Activated naive CD8-positive, alpha-beta T cell treated with anti-CD3 and anti-CD28 coated beads, Interleukin-2, amount 50 U/mL, for 16 hours (primary cell): ENCODE measurements at regions not wholly inside any gene's neighbourhood (a gene's known extent, or its start where the extent isn't known, plus 50 kb on each side); places are given as distances from the start of the nearest gene placed in this dataset.

Experiments used
- DNase-seq: peaks from one replicate; pipeline ENCODE4 v3.0.0-alpha.2; 2020; ENCODE audit warnings: low read depth, low spot score

DNA sequence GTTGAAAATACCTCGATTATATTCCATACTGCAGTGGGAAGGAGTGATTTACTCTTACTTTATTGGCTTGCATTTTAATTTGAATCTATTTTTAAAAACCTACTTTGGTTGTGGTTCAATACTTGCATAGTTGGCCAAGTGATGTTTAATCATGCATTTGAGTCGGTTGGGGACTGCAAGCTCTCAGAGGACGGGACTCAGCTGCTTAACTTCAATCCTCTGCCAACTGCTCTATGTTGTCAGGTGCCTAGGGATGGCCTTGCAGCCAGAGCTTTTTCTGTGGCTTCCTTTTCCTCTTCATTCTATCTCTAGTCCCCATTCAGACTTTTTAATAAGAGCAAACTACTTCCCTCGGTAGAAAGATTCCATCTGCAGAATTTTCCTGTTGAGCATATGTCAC, 53.4 kb upstream of the KRR1 start:
- no peak for DNase-seq

GRCh38 chr12:75564398-75564797, 53.0 kb upstream of the KRR1 start:
- DNase-seq, result no peak

DNA sequence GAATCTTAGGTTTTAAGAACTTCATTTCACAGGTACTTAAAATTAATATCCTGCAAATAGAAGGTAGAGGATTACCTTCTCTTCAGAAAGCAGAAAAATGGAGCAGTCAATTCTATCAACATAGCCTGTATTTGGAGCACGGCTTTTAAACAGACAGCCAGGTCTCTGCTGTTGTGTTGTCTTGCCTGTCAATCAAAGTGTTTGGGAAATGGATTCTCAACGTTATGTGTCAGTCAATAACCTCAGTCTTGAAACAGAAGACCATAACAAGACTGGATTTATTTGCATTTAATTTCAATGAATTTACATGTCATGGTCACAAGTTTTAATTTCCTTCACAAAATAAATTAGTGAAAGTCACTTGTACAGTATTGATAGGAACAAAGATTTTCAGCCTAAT, 51.9 kb upstream of the KRR1 start:
- no peak for DNase-seq

- no peak for DNase-seq
Measured at GRCh38 chr12:75561921-75562320, 50.5 kb upstream of the KRR1 start.
